Posterior cingulate gyrus (tissue), 11 donors: ENCODE measurements at regions not wholly inside any gene's neighbourhood (a gene's known extent, or its start where the extent isn't known, plus 50 kb on each side); places are given as distances from the start of the nearest gene placed in this dataset.

Experiments
- DNase-seq, 10 donors: peaks; one replicate each; pipeline versions ENCODE4 v3.0.0 to v3.0.0-alpha.2; 2020 to 2021; ENCODE audit warnings: mixed read lengths in 3 of 10
- intact Hi-C: fragments of 100-400 bp; cut with DNase I; formaldehyde crosslinking; loops from one replicate; pipeline ENCODE4 v1.15.1; 2023

GRCh38 chr2:137823196-137823595 lies 141.1 kb upstream of the HNMT start:
- intact Hi-C loops: no loop called here
- DNase-seq: no peak

- intact Hi-C loops: no loop called here
- DNase-seq: no peak
These were observed 139.8 kb upstream of the HNMT start for GRCh38 chr2:137824501-137824900.

DNA sequence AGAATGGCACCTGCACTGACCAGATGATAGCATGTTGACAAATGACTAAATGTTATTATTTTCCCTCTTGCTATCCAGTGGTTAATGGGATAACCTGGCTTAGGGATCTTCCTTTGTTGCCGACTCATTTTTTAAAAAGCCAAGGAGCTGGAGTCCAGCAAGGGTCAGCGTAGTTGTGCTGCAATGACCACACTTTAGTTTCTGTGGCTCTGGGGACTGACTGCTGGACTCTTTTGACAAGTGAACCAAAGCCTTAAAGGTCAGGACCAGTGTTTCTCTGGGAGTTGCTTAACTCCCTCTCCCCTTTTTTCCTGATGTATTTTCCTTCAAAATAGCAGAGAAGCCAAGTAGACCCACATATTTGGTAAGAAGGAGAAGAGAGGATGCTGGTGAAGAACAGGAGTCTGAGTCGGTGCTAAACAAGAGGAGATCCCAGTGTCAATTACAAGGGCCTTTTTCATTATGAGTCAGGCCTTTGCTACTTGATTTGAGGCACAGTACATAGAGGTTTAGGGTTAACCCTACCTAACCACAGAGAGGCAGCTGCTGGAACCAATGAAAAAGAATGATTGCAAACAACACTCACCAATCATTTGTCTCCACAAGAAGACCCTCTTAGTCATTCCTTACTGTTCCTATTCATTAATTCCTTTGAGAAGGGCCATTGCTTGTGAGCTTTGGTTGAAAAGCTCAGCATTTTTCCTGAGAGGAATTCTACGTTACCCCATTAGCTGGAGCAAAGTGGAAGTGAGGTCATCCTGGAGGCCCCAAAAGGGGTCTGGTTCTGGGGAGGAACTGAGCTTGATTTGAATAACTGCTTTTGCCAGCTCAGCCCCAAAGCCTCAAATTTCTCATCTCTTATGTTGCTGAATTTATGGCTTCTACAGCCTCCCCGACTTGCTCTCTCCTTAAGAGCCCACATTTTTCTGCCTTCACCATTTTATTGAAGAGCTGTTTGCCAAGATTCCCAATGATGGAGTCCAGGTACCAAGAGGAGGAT lies 137.6 kb upstream of the HNMT start:
- intact Hi-C loops: no loop called here
- DNase-seq: no peak

GRCh38 chr2:137828624-137829023 lies 135.6 kb upstream of the HNMT start:
- intact Hi-C loops: no loop called here
- no peak for DNase-seq

GRCh38 chr2:137829251-137829650 lies 135.0 kb upstream of the HNMT start:
- DNase-seq: no peak
- intact Hi-C loops: no loop called here

- intact Hi-C loops: loop anchor here (5.0 kb wide), 2 partner anchors 368 to 1413 kb away; no protein-coding TSS in a partner anchor
- DNase-seq: peak in 1 of 10 donors; percentile 73
These were observed 129.4 kb upstream of the HNMT start for GRCh38 chr2:137834760-137835379.

- DNase-seq: no peak
- intact Hi-C loops: loop anchor here (5.0 kb wide), 2 partner anchors 369 to 1414 kb away; no protein-coding TSS in a partner anchor
These were observed 127.6 kb upstream of the HNMT start for GRCh38 chr2:137836671-137837070.

DNA sequence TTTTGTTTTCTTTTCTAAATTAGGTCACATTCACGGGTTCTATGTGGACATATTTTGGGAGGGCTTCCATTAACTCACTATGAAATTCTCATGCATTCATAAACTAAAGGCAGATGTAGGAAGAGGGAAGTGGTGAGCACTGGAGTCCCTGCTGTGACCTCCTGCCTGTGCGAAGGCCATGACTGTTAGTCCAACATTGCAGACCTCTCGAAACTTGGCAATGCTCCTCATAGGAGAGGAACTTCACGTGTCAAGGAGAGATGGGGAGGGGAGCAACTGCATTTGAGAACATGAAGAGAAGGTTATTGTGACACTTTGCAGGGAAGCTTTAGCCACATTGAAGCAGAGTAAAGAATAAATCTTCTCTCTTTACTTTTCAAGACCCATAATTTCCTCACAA lies 126.4 kb upstream of the HNMT start:
- DNase-seq: no peak
- intact Hi-C loops: loop anchor here (5.0 kb wide), 2 partner anchors 371 to 1416 kb away; no protein-coding TSS in a partner anchor

DNA sequence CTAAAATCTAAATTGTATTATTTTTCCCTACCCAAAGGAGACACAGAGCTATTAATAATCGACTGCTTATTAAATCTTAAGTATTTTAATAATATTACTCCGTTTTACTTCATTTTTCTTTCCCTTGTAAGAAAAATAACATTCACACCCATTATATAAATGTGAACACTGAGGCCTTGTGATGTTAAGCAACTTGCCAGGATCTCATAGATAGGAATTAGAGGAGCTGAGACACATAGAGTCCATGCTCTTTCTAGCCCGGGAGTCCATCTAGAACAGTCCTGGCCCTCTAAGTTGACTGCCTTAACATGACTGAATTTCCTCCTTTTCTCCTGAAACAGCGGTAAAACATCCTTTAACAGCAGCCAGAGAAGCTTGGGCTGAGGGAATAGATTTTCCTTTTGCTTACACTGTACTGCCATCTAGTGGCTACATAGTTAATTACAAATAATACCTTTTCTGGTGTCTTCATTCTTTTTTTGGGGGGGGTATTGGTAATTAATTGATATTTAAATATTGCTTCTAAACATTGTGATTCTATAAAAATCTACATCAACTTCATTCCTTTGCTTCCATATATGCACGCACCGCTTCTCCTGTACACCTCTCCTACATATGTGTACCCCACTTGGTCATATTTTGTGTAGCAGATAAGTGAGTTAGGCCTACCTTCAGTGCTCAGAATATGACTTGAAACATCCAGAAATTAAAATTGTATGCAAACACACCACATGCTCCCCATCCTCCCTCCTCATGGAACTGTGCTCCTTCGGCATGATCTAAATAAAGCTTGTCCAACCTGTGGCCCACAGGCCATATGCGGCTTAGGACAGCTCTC lies 125.8 kb upstream of the HNMT start:
- intact Hi-C loops: loop anchor here (5.0 kb wide), 2 partner anchors 371 to 1416 kb away; no protein-coding TSS in a partner anchor
- DNase-seq: no peak

DNA sequence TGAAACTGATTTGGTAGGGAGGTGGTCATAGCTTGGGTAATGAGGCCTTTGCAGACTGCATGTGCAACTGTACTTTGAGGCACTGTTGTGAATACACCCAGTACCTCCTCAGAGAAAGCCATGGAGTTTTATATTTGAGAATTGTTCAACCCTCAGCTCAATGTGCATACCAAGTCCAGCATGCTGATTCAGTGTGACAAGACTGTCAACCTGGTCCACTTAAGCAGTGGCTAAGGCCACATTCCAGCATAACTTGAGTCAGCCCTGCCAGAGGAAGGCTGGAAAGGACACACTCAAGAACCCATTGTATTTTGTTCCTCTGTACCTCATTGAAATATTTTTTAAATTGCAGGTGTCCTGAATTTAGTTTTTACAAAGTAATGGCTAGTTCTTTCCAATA lies 121.8 kb upstream of the HNMT start:
- DNase-seq: no peak
- intact Hi-C loops: loop anchor here (5.0 kb wide), 1 partner anchor 335 kb away; no protein-coding TSS in a partner anchor

- DNase-seq: no peak
- intact Hi-C loops: loop anchor here (5.0 kb wide), 1 partner anchor 336 kb away; no protein-coding TSS in a partner anchor
These were observed 121.3 kb upstream of the HNMT start for GRCh38 chr2:137842952-137843351.

- DNase-seq: no peak
- intact Hi-C loops: no loop called here
These were observed 118.9 kb upstream of the HNMT start for GRCh38 chr2:137845422-137845821.

GRCh38 chr2:137846993-137847392 lies 117.3 kb upstream of the HNMT start:
- DNase-seq: no peak
- intact Hi-C loops: no loop called here

DNA sequence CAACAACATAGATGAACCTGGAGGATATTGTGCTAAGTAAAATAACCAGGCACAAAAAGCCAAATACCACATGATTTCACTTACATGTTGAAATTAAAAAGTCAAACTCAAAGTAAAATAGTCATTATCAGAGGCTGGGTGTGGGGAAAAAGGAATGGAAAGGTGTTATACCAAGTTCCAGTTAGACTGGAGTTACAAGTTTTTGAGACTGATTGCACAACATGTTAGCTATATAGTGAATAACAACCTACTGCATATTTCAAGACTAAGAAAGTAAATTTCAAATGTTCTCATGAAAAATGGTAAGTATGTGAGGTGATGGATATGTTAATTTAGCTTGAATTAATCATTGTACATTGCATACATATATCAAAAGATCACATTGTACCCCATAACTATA lies 116.8 kb upstream of the HNMT start:
- intact Hi-C loops: no loop called here

GRCh38 chr2:137857881-137858280 lies 106.4 kb upstream of the HNMT start:
- no peak for DNase-seq
- intact Hi-C loops: no loop called here

More for the DNA sequence above, 116.8 kb upstream of the HNMT start:
- DNase-seq: no peak

- intact Hi-C loops: no loop called here
- no peak for DNase-seq
These were observed 101.6 kb upstream of the HNMT start for GRCh38 chr2:137862651-137863050.

DNA sequence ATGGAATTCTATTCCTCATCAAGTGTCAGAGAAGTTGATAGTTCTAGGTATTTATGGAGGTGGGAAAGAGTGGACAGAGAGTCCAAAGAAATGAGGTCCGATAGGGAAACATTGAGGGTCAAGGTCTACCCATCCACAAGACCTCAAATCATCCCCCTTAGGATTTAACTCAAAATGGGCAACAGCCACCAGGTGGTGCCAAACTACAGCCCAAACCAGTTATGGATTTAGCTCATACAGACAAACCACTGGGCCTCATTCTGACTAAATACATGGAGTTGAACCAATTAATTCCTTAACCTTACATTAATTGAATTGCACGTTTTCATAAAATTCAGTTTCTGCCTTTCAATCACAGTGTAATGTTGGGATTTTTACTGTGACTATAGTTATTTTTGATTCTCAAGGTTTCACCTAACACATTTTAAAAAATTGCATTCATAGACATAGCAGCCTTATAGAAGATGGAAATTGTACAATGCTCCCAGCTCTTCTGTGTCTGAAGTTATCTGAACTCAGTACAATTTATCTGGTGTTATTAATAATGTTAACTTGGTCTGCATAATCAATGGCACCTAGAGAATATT lies 98.2 kb upstream of the HNMT start:
- DNase-seq: peak in 8 of 10 donors; percentile 26 to 81 (median 56)
- intact Hi-C loops: loop anchor here (2.0 kb wide), 1 partner anchor 963 kb away; no protein-coding TSS in a partner anchor

DNA sequence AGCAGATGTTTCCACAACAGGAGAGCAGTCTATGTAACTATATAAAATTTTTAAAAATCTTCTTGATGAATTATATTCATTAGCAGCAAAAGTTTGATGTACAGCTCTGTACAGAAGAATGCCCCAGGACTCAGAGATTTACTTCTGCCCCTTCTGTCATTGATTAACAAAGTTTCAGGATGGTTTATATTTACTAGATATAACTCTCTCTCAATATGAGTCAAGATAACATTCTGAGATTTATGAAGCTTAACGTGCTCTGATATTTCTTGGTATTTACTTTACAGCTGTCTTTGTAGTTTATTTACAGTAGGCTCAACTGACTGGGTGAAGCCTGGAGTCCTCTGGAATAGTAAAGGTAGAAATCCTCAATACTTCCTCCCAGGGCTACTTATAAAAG lies 93.6 kb upstream of the HNMT start:
- no peak for DNase-seq
- intact Hi-C loops: no loop called here

DNA sequence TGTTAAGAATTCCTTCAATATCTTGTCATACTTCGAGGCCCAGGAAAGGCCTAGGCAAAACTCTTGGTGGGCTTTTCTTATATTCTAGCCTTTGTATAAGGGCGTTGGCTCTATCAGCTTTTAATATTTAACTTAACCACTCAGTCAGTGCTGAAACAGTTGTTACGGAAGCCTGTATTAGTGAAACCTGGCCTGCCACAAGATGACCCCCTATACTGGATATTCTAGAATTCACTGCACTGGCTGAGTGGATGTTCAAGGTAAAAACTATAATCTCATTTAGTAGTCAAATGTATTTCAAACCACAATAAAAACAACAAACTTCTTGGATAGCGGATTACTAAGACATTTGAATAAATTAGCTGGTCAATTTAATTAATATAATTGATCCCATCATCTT lies 91.7 kb upstream of the HNMT start:
- no peak for DNase-seq
- intact Hi-C loops: no loop called here
